Activated CD8-positive, alpha-beta T cell treated with anti-CD3 and anti-CD28 coated beads for 36 hours (primary cell): ENCODE measurements at regions not wholly inside any gene's neighbourhood (a gene's known extent, or its start where the extent isn't known, plus 50 kb on each side); places are given as distances from the start of the nearest gene placed in this dataset.

Experiments used
- ATAC-seq: fragments of 200-7000 bp; cut with Tn5 transposase; one replicate; pipeline ENCODE4 v1.10.0; 2021; ENCODE audit warnings: mild to moderate bottlenecking, moderate library complexity
- CTCF ChIA-PET: fragments of 350-600 bp; sonication (Branson Sonifier 250); formaldehyde crosslinking; loops from one replicate; lab custom pipeline; 2021; ENCODE audit warnings: antibody characterized with exemption; lab: Charles Lee
- POLR2A ChIA-PET: fragments of 350-600 bp; sonication (Branson Sonifier 250); formaldehyde crosslinking; loops from one replicate; lab custom pipeline; 2021; ENCODE audit warnings: antibody characterized with exemption; lab: Charles Lee
- DNase-seq: peaks from one replicate; pipeline ENCODE4 v3.0.0-alpha.2; 2020
- H3K27ac Mint-ChIP-seq: one replicate; pipeline ENCODE4 v1.8.0; 2021; ENCODE audit warnings: mild to moderate bottlenecking, mixed read lengths
- H3K27me3 Mint-ChIP-seq: one replicate; pipeline ENCODE4 v1.8.0; 2021; ENCODE audit warnings: mixed read lengths
- H3K36me3 Mint-ChIP-seq: one replicate; pipeline ENCODE4 v1.8.0; 2021; ENCODE audit warnings: low read depth, mixed read lengths
- H3K4me1 Mint-ChIP-seq: one replicate; pipeline ENCODE4 v1.8.0; 2021; ENCODE audit warnings: low read depth, mixed read lengths
- H3K4me3 Mint-ChIP-seq: one replicate; pipeline ENCODE4 v1.8.0; 2021; ENCODE audit warnings: mild to moderate bottlenecking, moderate library complexity, mixed read lengths
- H3K9me3 Mint-ChIP-seq: one replicate; pipeline ENCODE4 v1.8.0; 2021; ENCODE audit warnings: mixed read lengths
- intact Hi-C: fragments of 100-400 bp; cut with micrococcal nuclease; formaldehyde crosslinking; loops from one replicate; pipeline ENCODE4 v1.10.0; 2022
- TF ChIP-seq, protein P1 (sequence below): fragments of 200-600 bp; IDR thresholded peaks from one replicate; pipeline ENCODE4 v1.8.0; 2022; ENCODE audit warnings: antibody characterized with exemption, mild to moderate bottlenecking

DNA sequence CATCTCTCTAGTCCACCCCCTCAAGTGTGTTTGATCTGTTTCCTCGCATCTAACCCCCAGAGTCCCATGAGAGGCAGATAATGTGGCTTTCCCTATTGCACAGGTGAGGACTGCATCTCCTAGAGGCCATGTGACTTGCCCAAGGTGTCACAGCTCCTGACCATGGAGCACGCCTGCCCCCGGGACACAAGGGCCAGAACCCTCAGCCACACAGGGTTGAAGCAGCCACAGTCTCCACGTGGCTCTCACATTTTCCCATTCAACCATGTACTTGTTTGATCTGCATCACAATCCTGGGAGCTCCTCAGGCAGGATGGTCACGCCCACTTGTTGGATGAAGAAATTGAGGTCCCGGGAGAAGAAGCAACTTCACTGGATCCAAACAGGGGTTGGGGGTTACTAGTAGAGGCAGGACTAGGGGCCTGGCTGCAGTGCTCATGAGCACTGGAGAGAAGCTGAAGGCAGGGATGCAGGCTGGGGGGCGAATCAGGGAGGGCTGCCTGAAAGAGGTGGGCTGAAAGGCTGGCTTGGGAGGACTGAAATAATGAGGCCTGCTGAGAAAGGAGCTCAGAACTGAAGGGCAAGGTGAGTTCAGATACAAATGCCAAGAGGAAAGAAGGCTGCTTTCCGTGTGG lies 207.9 kb downstream of the PTPRU start:
- POLR2A ChIA-PET: no interaction called here
- H3K27me3 Mint-ChIP-seq: peaks cover 7% of the 10 kb centered on the region
- ATAC-seq: no peak
- no peaks in the 10 kb centered on the region for H3K9me3 Mint-ChIP-seq
- DNase-seq: no peak
- H3K4me1 Mint-ChIP-seq: no peaks in the 10 kb centered on the region
- TF ChIP-seq, protein P1, sequence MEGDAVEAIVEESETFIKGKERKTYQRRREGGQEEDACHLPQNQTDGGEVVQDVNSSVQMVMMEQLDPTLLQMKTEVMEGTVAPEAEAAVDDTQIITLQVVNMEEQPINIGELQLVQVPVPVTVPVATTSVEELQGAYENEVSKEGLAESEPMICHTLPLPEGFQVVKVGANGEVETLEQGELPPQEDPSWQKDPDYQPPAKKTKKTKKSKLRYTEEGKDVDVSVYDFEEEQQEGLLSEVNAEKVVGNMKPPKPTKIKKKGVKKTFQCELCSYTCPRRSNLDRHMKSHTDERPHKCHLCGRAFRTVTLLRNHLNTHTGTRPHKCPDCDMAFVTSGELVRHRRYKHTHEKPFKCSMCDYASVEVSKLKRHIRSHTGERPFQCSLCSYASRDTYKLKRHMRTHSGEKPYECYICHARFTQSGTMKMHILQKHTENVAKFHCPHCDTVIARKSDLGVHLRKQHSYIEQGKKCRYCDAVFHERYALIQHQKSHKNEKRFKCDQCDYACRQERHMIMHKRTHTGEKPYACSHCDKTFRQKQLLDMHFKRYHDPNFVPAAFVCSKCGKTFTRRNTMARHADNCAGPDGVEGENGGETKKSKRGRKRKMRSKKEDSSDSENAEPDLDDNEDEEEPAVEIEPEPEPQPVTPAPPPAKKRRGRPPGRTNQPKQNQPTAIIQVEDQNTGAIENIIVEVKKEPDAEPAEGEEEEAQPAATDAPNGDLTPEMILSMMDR: no peak
- CTCF ChIA-PET: no interaction called here
- H3K4me3 Mint-ChIP-seq: no peak overlapping the region
- H3K36me3 Mint-ChIP-seq: no peaks in the 10 kb centered on the region
- intact Hi-C loops: no loop called here
- H3K27ac Mint-ChIP-seq: no peak overlapping the region

DNA sequence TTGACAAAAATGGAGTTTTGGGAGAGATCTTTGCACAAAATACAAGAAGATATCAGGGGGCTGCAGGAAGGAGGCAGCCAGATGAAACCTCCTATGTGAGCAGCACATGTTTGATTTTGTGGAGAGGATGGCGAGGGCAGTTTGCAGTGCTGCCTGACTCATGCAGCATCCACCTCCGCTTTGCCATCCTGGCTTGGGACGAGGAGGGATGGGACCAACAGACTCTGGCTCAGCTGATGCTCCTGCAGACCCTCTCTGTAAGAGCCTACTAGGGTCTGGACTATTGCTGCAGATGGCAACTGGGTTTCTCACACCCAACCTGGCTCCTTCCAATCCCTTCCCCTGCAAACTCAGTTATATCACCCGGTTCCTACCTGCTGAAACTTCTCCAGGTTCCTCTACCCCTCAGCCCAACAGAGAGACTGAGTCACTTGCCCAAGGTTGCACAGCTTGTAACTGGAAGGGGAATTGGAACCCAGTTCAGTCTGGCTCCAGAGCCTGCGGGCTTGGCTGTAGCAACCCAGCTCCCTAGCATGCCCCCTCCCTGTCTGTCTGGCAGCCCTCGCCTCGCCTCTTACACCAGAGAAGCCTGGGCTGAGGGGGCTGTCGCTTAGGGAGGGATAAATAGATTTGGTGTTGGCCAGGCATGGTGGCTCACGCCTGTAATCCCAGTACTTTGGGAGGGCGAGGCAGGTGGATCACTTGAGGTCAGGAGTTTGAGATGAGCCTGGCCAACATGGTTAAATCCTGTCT lies 205.8 kb downstream of the PTPRU start:
- H3K27ac Mint-ChIP-seq: no peak overlapping the region
- H3K9me3 Mint-ChIP-seq: no peaks in the 10 kb centered on the region
- no peak for DNase-seq

GRCh38 chr1:29439615-29440014 lies 203.3 kb downstream of the PTPRU start:
- POLR2A ChIA-PET: no interaction called here

More for the DNA sequence above, 205.8 kb downstream of the PTPRU start:
- ChIA-PET CTCF (no interaction called here), POLR2A (no interaction called here)
- Mint-ChIP-seq H3K4me1 (no peaks in the 10 kb centered on the region), H3K36me3 (no peaks in the 10 kb centered on the region), H3K27me3 (peaks cover 7% of the 10 kb centered on the region), H3K4me3 (no peak overlapping the region)
- ATAC-seq: no peak
- TF ChIP-seq, protein P1: no peak
- intact Hi-C loops: no loop called here

GRCh38 chr1:29438991-29439390 lies 202.7 kb downstream of the PTPRU start:
- Mint-ChIP-seq H3K4me3 (no peak overlapping the region), H3K9me3 (no peaks in the 10 kb centered on the region), H3K27ac (no peak overlapping the region), H3K36me3 (no peaks in the 10 kb centered on the region), H3K4me1 (no peaks in the 10 kb centered on the region), H3K27me3 (peaks cover 4% of the 10 kb centered on the region)
- ChIA-PET POLR2A (no interaction called here), CTCF (no interaction called here)
- TF ChIP-seq, protein P1: no peak
- no peak for DNase-seq
- intact Hi-C loops: no loop called here
- ATAC-seq: no peak

More at GRCh38 chr1:29439615-29440014, 203.3 kb downstream of the PTPRU start:
- peaks cover 7% of the 10 kb centered on the region for H3K27me3 Mint-ChIP-seq
- no peak overlapping the region for H3K4me3 Mint-ChIP-seq
- ATAC-seq (no peak), DNase-seq (no peak)
- H3K9me3 Mint-ChIP-seq: no peaks in the 10 kb centered on the region
- CTCF ChIA-PET: no interaction called here
- intact Hi-C loops: no loop called here
- no peak overlapping the region for H3K27ac Mint-ChIP-seq
- H3K4me1 Mint-ChIP-seq: no peaks in the 10 kb centered on the region
- H3K36me3 Mint-ChIP-seq: no peaks in the 10 kb centered on the region
- TF ChIP-seq, protein P1: no peak

- no peaks in the 10 kb centered on the region for H3K4me1 Mint-ChIP-seq
- H3K27ac Mint-ChIP-seq: no peak overlapping the region
- no peaks in the 10 kb centered on the region for H3K9me3 Mint-ChIP-seq
- H3K27me3 Mint-ChIP-seq: peaks cover 2% of the 10 kb centered on the region
- TF ChIP-seq, protein P1: no peak
- ATAC-seq (no peak), DNase-seq (no peak)
- intact Hi-C loops: no loop called here
- no peak overlapping the region for H3K4me3 Mint-ChIP-seq
- no peaks in the 10 kb centered on the region for H3K36me3 Mint-ChIP-seq
- ChIA-PET POLR2A (no interaction called here), CTCF (no interaction called here)
These were observed 201.6 kb downstream of the PTPRU start for GRCh38 chr1:29437946-29438345.
